Calu3 (cell line): ENCODE measurements at regions not wholly inside any gene's neighbourhood (a gene's known extent, or its start where the extent isn't known, plus 50 kb on each side); places are given as distances from the start of the nearest gene placed in this dataset.

Source experiments
- BruUV-seq: library from RNA; stranded (reverse); fragments of 400-500 nt; replicated peaks from 2 replicates; lab custom pipeline; 2021; lab: Mats Ljungman, UMichigan
- CTCF ChIA-PET: fragments of 300-600 bp; sonication (Branson Sonifier 250); formaldehyde crosslinking; loops from one replicate; lab custom pipeline; 2022; ENCODE audit warnings: antibody characterized with exemption; lab: Charles Lee
- DNase-seq: peaks from one replicate; pipeline ENCODE4 v3.0.0; 2022
- H3K27ac Mint-ChIP-seq: one replicate; pipeline ENCODE4 v1.8.0; 2022; ENCODE audit warnings: mixed read lengths; ENCODE audit not compliant: unreplicated experiment
- H3K27me3 Mint-ChIP-seq: one replicate; pipeline ENCODE4 v1.8.0; 2022; ENCODE audit warnings: mixed read lengths; ENCODE audit not compliant: unreplicated experiment
- H3K36me3 Mint-ChIP-seq: one replicate; pipeline ENCODE4 v1.8.0; 2022; ENCODE audit warnings: mild to moderate bottlenecking, moderate library complexity, mixed read lengths; ENCODE audit not compliant: insufficient read depth, unreplicated experiment
- H3K4me1 Mint-ChIP-seq: one replicate; pipeline ENCODE4 v1.8.0; 2022; ENCODE audit warnings: mild to moderate bottlenecking, low read depth, mixed read lengths; ENCODE audit not compliant: unreplicated experiment
- H3K4me3 Mint-ChIP-seq: one replicate; pipeline ENCODE4 v1.8.0; 2022; ENCODE audit warnings: mild to moderate bottlenecking, low read depth, moderate library complexity, mixed read lengths; ENCODE audit not compliant: unreplicated experiment
- H3K9me3 Mint-ChIP-seq: one replicate; pipeline ENCODE4 v1.8.0; 2022; ENCODE audit warnings: low read depth, mixed read lengths; ENCODE audit not compliant: unreplicated experiment
- intact Hi-C: fragments of 100-400 bp; cut with micrococcal nuclease; formaldehyde crosslinking; loops from one replicate; pipeline ENCODE4 v1.10.0; 2022; ENCODE audit not compliant: unreplicated experiment
- TF ChIP-seq, protein P1 (sequence below): fragments of 200-600 bp; IDR thresholded peaks from one replicate; pipeline ENCODE4 v1.8.0; 2022; ENCODE audit warnings: antibody characterized with exemption; ENCODE audit not compliant: unreplicated experiment

DNA sequence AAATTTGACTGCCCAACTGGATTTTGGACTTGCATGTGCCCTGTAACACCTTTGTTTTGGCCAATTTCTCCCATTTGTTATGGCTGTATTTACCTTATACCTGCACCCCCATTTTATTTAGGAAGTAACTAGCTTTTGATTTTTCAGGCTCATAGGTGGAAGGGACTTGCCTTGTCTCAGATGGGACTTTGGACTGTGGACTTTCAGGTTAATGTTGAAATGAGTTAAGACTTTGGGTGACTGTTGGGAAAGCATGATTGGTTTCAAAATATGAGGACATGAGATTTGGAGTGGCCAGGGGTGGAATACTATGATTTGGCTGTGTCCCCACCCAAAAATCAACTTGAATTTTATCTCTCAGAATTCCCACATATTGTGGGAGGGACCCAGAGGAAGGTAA is 490.2 kb downstream of the PRR16 start:
- CTCF ChIA-PET = no interaction called here
- Mint-ChIP-seq H3K4me1 (no peaks in the 10 kb centered on the region), H3K27ac (no peak overlapping the region), H3K36me3 (no peaks in the 10 kb centered on the region), H3K27me3 (no peaks in the 10 kb centered on the region), H3K4me3 (no peak overlapping the region), H3K9me3 (peaks cover 8% of the 10 kb centered on the region)
- no peak for DNase-seq
- BruUV-seq = no TSS peak
- intact Hi-C loops = no loop called here
- TF ChIP-seq, protein P1, sequence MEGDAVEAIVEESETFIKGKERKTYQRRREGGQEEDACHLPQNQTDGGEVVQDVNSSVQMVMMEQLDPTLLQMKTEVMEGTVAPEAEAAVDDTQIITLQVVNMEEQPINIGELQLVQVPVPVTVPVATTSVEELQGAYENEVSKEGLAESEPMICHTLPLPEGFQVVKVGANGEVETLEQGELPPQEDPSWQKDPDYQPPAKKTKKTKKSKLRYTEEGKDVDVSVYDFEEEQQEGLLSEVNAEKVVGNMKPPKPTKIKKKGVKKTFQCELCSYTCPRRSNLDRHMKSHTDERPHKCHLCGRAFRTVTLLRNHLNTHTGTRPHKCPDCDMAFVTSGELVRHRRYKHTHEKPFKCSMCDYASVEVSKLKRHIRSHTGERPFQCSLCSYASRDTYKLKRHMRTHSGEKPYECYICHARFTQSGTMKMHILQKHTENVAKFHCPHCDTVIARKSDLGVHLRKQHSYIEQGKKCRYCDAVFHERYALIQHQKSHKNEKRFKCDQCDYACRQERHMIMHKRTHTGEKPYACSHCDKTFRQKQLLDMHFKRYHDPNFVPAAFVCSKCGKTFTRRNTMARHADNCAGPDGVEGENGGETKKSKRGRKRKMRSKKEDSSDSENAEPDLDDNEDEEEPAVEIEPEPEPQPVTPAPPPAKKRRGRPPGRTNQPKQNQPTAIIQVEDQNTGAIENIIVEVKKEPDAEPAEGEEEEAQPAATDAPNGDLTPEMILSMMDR = no peak

DNA sequence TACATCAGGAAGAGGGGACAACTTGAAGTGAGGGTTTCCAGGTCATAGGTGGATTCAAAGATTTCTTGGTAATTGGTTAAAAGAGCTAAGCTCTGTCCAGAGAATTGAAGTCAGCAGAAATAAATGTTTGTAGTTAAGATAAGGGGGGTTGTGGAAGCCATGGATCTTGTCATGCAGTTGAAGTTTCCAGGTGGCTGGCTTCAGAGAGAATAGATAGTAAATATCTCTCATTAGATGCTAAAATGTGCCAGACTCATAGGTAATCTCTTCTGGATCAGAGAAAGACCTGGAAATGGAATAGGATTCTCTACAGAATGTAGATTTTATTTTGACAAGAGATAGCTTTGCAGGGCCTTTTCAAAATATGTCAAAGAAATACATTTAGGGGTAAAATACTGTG is 491.7 kb downstream of the PRR16 start:
- Mint-ChIP-seq H3K4me1 (no peaks in the 10 kb centered on the region), H3K36me3 (no peaks in the 10 kb centered on the region), H3K27me3 (no peaks in the 10 kb centered on the region), H3K4me3 (no peak overlapping the region), H3K9me3 (peaks cover 7% of the 10 kb centered on the region), H3K27ac (no peak overlapping the region)
- intact Hi-C loops = no loop called here
- CTCF ChIA-PET = no interaction called here
- TF ChIP-seq, protein P1 = no peak
- no TSS peak for BruUV-seq
- no peak for DNase-seq

DNA sequence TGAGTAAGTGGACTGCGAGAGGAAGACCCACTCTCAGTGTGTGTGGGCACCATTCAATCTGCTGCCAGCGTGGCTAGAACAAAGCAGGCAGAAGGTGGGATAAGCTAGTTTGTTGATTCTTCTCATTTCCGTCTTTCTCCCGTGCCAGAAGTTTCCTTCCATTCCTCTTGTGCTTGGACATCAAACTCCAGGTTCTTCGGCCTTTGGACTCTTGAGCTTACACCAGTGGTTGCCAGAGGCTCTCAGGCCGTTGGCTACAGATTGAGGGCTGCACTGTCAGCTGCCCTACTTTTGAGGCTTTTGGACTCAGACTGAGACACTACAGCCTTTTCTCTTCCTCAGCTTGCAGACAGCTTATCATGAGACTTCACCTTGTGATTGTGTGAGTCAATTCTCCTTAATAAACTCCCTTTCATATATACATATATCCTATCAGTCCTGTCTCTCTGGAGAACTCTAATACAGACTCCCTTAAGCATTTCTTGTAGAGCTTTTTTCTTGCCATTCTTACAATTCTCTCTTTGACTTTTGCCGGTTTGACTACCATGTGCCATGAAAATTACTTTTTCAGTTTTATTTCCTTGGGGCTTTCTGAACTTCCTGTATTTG is 494.9 kb downstream of the PRR16 start:
- CTCF ChIA-PET = no interaction called here
- DNase-seq = no peak
- Mint-ChIP-seq H3K27me3 (no peaks in the 10 kb centered on the region), H3K4me1 (no peaks in the 10 kb centered on the region), H3K4me3 (no peak overlapping the region), H3K36me3 (no peaks in the 10 kb centered on the region), H3K9me3 (peaks cover 2% of the 10 kb centered on the region), H3K27ac (no peak overlapping the region)
- BruUV-seq = no TSS peak
- TF ChIP-seq, protein P1 = no peak
- intact Hi-C loops = no loop called here

DNA sequence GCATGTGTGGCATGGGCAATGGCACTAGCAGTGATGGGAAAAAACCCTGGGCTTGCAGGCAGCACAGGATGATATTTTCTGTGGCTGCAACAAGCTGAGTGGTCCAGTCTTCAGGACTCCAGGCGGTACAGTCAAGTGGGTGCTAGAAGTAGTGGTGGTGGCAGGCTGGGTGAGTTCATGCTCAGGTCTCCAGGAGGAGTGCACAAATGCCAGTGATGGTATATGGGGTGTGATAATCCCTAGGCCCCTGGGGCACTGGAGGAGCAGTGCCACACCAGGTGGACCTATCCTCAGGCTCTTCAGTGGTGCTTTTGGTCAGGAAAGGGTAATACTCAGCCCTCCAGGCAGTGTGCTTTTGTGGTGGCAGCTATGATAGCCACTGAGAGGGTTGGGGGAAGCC is 496.4 kb downstream of the PRR16 start:
- Mint-ChIP-seq H3K4me3 (no peak overlapping the region), H3K36me3 (no peaks in the 10 kb centered on the region), H3K27ac (no peak overlapping the region), H3K27me3 (no peaks in the 10 kb centered on the region), H3K9me3 (peaks cover 2% of the 10 kb centered on the region), H3K4me1 (no peaks in the 10 kb centered on the region)
- BruUV-seq = no TSS peak
- DNase-seq = no peak
- CTCF ChIA-PET = no interaction called here
- TF ChIP-seq, protein P1 = no peak
- intact Hi-C loops = no loop called here
